GM23338 (cell line): ENCODE measurements at regions not wholly inside any gene's neighbourhood (a gene's known extent, or its start where the extent isn't known, plus 50 kb on each side); places are given as distances from the start of the nearest gene placed in this dataset.

Source experiments
- ATAC-seq: fragments of 200-7000 bp; cut with Tn5 transposase; 3 replicates; pipeline ENCODE4 v1.9.1; 2020
- DNase-seq: peaks from one replicate; pipeline ENCODE4 v3.0.0-alpha.2; 2015; ENCODE audit warnings: low spot score
- H2AFZ ChIP-seq: fragments of 200-600 bp; sonication (generic); 2 replicates; pipeline ENCODE4 v1.8.0; 2016; ENCODE audit warnings: antibody characterized with exemption, mild to moderate bottlenecking, moderate library complexity
- H3F3A ChIP-seq: fragments of 200-600 bp; sonication (generic); replicated peaks from 2 replicates; pipeline ENCODE4 v1.8.0; 2017; ENCODE audit warnings: antibody characterized with exemption, mixed run types, low read depth
- H3K27ac ChIP-seq: fragments of 200-600 bp; sonication (generic); 2 replicates; pipeline ENCODE4 v1.6.1; 2016; ENCODE audit warnings: low read depth
- H3K27me3 ChIP-seq: fragments of 200-600 bp; sonication (generic); 2 replicates; pipeline ENCODE4 v1.8.0; 2016; ENCODE audit warnings: mild to moderate bottlenecking, mixed run types, moderate library complexity; ENCODE audit not compliant: insufficient read depth
- H3K36me3 ChIP-seq: fragments of 200-600 bp; sonication (generic); 2 replicates; pipeline ENCODE4 v1.8.0; 2016; ENCODE audit warnings: mild to moderate bottlenecking; ENCODE audit not compliant: insufficient read depth
- H3K4me1 ChIP-seq: fragments of 200-600 bp; sonication (generic); 2 replicates; pipeline ENCODE4 v1.8.0; 2016; ENCODE audit warnings: mild to moderate bottlenecking, moderate library complexity; ENCODE audit not compliant: insufficient read depth
- H3K4me2 ChIP-seq: fragments of 200-600 bp; sonication (generic); 2 replicates; pipeline ENCODE4 v1.7.1; 2017; ENCODE audit warnings: mixed run types
- H3K4me3 ChIP-seq: fragments of 200-600 bp; sonication (generic); 2 replicates; pipeline ENCODE4 v1.6.1; 2016; ENCODE audit warnings: mixed run types
- H3K79me2 ChIP-seq: fragments of 200-600 bp; sonication (generic); replicated peaks from 2 replicates; pipeline ENCODE4 v1.8.0; 2017; ENCODE audit warnings: mild to moderate bottlenecking; ENCODE audit not compliant: insufficient read depth
- H3K9me2 ChIP-seq: fragments of 200-600 bp; sonication (generic); 2 replicates; pipeline ENCODE4 v1.8.0; 2017; ENCODE audit not compliant: insufficient read depth
- H4K20me1 ChIP-seq: fragments of 200-600 bp; sonication (generic); replicated peaks from 2 replicates; pipeline ENCODE4 v1.8.0; 2017; ENCODE audit warnings: mild to moderate bottlenecking; ENCODE audit not compliant: insufficient read depth
- H3K27ac Mint-ChIP-seq: 2 replicates; pipeline ENCODE4 v1.8.0; 2020; ENCODE audit warnings: inconsistent platforms, mild to moderate bottlenecking, moderate library complexity, mixed read lengths
- H3K27me3 Mint-ChIP-seq: 3 replicates; pipeline ENCODE4 v1.8.0; 2022; ENCODE audit warnings: low read depth, mild to moderate bottlenecking, moderate library complexity, mixed read lengths, inconsistent platforms; ENCODE audit not compliant: insufficient read depth, poor library complexity
- H3K36me3 Mint-ChIP-seq: 3 replicates; pipeline ENCODE4 v1.8.0; 2021; ENCODE audit warnings: low read depth, mild to moderate bottlenecking, inconsistent platforms, moderate library complexity, mixed read lengths
- H3K4me1 Mint-ChIP-seq: 3 replicates; pipeline ENCODE4 v1.8.0; 2020; ENCODE audit warnings: mild to moderate bottlenecking, inconsistent platforms, mixed read lengths
- H3K4me3 Mint-ChIP-seq: 3 replicates; pipeline ENCODE4 v1.8.0; 2021; ENCODE audit warnings: moderate library complexity, mild to moderate bottlenecking, inconsistent platforms, mixed read lengths
- H3K9me3 Mint-ChIP-seq: 3 replicates; pipeline ENCODE4 v1.8.0; 2020; ENCODE audit warnings: moderate library complexity, mild to moderate bottlenecking, inconsistent platforms, mixed read lengths
- CREB1 ChIP-seq: fragments of 250-450 bp; sonication (Bioruptor Pico); IDR thresholded peaks from 2 replicates; pipeline ENCODE4 v1.5.0; 2020; ENCODE audit warnings: low read depth, mild to moderate bottlenecking, moderate library complexity
- EZH2 ChIP-seq: fragments of 200-600 bp; sonication (generic); IDR thresholded peaks from one replicate; pipeline ENCODE4 v1.8.0; 2017; ENCODE audit warnings: antibody characterized with exemption, mild to moderate bottlenecking, low read depth; ENCODE audit not compliant: unreplicated experiment
- EZH2phosphoT487 ChIP-seq: fragments of 200-600 bp; sonication (generic); IDR thresholded peaks from one replicate; pipeline ENCODE4 v1.8.1; 2018; ENCODE audit warnings: antibody characterized with exemption; ENCODE audit not compliant: unreplicated experiment
- JUNB ChIP-seq: IDR thresholded peaks from one replicate; pipeline ENCODE4 v1.6.1; 2016; ENCODE audit warnings: antibody characterized with exemption; ENCODE audit not compliant: unreplicated experiment
- NANOG ChIP-seq: IDR thresholded peaks from 2 replicates; pipeline ENCODE4 v1.6.1; 2016; ENCODE audit warnings: antibody characterized with exemption, borderline replicate concordance
- POLR2AphosphoS5 ChIP-seq: IDR thresholded peaks from 2 replicates; pipeline ENCODE4 v1.6.1; 2016; ENCODE audit warnings: antibody characterized with exemption, low read depth
- REST ChIP-seq: IDR thresholded peaks from one replicate; pipeline ENCODE4 v1.6.1; 2018; ENCODE audit warnings: antibody characterized with exemption; ENCODE audit not compliant: unreplicated experiment
- ZNF114 ChIP-seq: fragments of 250-450 bp; sonication (Bioruptor Pico); IDR thresholded peaks from 2 replicates; pipeline ENCODE4 v1.5.0; 2020; ENCODE audit warnings: mild to moderate bottlenecking, moderate library complexity
- ZNF331 ChIP-seq: fragments of 250-450 bp; sonication (Bioruptor Pico); IDR thresholded peaks from 2 replicates; pipeline ENCODE4 v1.5.0; 2020; ENCODE audit warnings: low read depth, mild to moderate bottlenecking, moderate library complexity
- TF ChIP-seq, protein P1 (sequence below), 2 experiments: fragments of 200-600 bp in 1 of 2; sonication (generic) in 1 of 2; conservative IDR thresholded peaks; 2 replicates each; pipeline versions ENCODE4 v1.5.1 to v1.6.1; 2016 to 2017; ENCODE audit warnings: antibody characterized with exemption in 2 of 2, low read depth in 2 of 2, mild to moderate bottlenecking in 2 of 2, moderate library complexity in 1 of 2
- TF ChIP-seq, protein P2 (sequence below): IDR thresholded peaks from 2 replicates; pipeline ENCODE4 v1.6.1; 2016; ENCODE audit warnings: antibody characterized with exemption

GRCh38 chr9:31719262-31719661, 665.2 kb upstream of the ACO1 start:
- no peaks in the 10 kb centered on the region for H4K20me1 ChIP-seq
- no peaks in the 10 kb centered on the region for H3K27me3 ChIP-seq
- no peak overlapping the region for H3K4me3 ChIP-seq
- H3K79me2 ChIP-seq, result no peaks in the 10 kb centered on the region
- H3K27ac Mint-ChIP-seq, result no peak overlapping the region
- no peaks in the 10 kb centered on the region for H3K27me3 Mint-ChIP-seq
- H3K9me2 ChIP-seq, result no peaks in the 10 kb centered on the region
- H3K27ac ChIP-seq, result no peak overlapping the region
- no peaks in the 10 kb centered on the region for H3F3A ChIP-seq
- H3K36me3 ChIP-seq, result no peaks in the 10 kb centered on the region
- no peak for TF ChIP-seq POLR2AphosphoS5
- TF ChIP-seq NANOG, result no peak
- no peak for TF ChIP-seq ZNF114 (CRISPR knock-in tag)
- TF ChIP-seq ZNF331, result no peak
- no peak for TF ChIP-seq EZH2phosphoT487
- TF ChIP-seq JUNB, result no peak
- TF ChIP-seq, protein P1, sequence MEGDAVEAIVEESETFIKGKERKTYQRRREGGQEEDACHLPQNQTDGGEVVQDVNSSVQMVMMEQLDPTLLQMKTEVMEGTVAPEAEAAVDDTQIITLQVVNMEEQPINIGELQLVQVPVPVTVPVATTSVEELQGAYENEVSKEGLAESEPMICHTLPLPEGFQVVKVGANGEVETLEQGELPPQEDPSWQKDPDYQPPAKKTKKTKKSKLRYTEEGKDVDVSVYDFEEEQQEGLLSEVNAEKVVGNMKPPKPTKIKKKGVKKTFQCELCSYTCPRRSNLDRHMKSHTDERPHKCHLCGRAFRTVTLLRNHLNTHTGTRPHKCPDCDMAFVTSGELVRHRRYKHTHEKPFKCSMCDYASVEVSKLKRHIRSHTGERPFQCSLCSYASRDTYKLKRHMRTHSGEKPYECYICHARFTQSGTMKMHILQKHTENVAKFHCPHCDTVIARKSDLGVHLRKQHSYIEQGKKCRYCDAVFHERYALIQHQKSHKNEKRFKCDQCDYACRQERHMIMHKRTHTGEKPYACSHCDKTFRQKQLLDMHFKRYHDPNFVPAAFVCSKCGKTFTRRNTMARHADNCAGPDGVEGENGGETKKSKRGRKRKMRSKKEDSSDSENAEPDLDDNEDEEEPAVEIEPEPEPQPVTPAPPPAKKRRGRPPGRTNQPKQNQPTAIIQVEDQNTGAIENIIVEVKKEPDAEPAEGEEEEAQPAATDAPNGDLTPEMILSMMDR (conservative IDR thresholded peaks at IDR 0.05; ENCODE audit: low read depth in 2 of 2), result no peak
- no peak for TF ChIP-seq CREB1 (CRISPR knock-in tag)
- TF ChIP-seq EZH2, result no peak
- H3K9me3 Mint-ChIP-seq, result no peaks in the 10 kb centered on the region
- H2AFZ ChIP-seq, result no peak overlapping the region
- no peak for DNase-seq
- no peaks in the 10 kb centered on the region for H3K4me1 ChIP-seq
- no peaks in the 10 kb centered on the region for H3K4me1 Mint-ChIP-seq
- H3K4me3 Mint-ChIP-seq, result no peak overlapping the region
- no peak overlapping the region for H3K4me2 ChIP-seq
- ATAC-seq, result no peak
- no peaks in the 10 kb centered on the region for H3K36me3 Mint-ChIP-seq

DNA sequence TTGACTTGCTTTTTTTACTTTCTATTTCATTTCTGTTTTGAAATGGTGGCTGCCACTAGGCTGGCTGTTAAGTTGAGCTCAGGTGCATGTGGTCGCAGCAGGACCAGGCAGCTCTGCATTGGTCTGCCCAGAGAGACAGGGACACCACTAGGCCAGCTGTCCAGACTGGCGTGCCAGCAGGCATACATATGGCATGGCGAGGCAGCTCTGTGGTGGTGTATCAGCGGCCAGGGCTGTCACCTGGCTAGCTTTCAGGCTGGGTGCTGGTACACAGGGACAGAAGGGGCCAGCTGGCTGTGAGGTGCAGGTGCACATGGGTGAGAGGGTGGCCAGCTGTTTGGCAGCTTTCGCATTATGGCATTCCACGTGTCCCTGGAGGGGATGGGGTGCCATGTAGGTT, 654.0 kb upstream of the ACO1 start:
- DNase-seq, result no peak
- no peak for ATAC-seq
- peaks cover 4% of the 10 kb centered on the region; the same call in 2 of the 3 replicates for H3K4me1 Mint-ChIP-seq
- no peak for TF ChIP-seq EZH2phosphoT487
- TF ChIP-seq, protein P1 (conservative IDR thresholded peaks at IDR 0.05; ENCODE audit: low read depth in 2 of 2), result no peak
- TF ChIP-seq REST, result no peak
- TF ChIP-seq, protein P2, sequence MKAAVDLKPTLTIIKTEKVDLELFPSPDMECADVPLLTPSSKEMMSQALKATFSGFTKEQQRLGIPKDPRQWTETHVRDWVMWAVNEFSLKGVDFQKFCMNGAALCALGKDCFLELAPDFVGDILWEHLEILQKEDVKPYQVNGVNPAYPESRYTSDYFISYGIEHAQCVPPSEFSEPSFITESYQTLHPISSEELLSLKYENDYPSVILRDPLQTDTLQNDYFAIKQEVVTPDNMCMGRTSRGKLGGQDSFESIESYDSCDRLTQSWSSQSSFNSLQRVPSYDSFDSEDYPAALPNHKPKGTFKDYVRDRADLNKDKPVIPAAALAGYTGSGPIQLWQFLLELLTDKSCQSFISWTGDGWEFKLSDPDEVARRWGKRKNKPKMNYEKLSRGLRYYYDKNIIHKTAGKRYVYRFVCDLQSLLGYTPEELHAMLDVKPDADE, result no peak
- no peak for TF ChIP-seq NANOG
- TF ChIP-seq POLR2AphosphoS5, result no peak
- TF ChIP-seq CREB1 (CRISPR knock-in tag), result no peak
- no peak for TF ChIP-seq EZH2
- no peak for TF ChIP-seq JUNB
- TF ChIP-seq ZNF331, result no peak

More for the DNA sequence above, 654.0 kb upstream of the ACO1 start:
- Histone ChIP-seq H3K27me3 (peaks cover 7% of the 10 kb centered on the region; the same call in 1 of the 2 replicates), H2AFZ (no peak overlapping the region), H3K4me2 (no peak overlapping the region), H3K4me3 (no peak overlapping the region), H3F3A (no peaks in the 10 kb centered on the region), H3K79me2 (no peaks in the 10 kb centered on the region), H3K4me1 (peaks cover 7% of the 10 kb centered on the region; the same call in 1 of the 2 replicates), H3K9me2 (no peaks in the 10 kb centered on the region), H4K20me1 (no peaks in the 10 kb centered on the region), H3K27ac (no peak overlapping the region), H3K36me3 (no peaks in the 10 kb centered on the region)
- Mint-ChIP-seq H3K9me3 (no peaks in the 10 kb centered on the region), H3K27ac (no peak overlapping the region), H3K27me3 (peaks cover 2% of the 10 kb centered on the region), H3K36me3 (no peaks in the 10 kb centered on the region), H3K4me3 (no peak overlapping the region)
